Neural progenitor cell (in vitro differentiated cells): ENCODE measurements at regions not wholly inside any gene's neighbourhood (a gene's known extent, or its start where the extent isn't known, plus 50 kb on each side); places are given as distances from the start of the nearest gene placed in this dataset.

Experiments
- CTCF ChIP-seq: fragments of 200-600 bp; sonication (generic); IDR thresholded peaks from 2 replicates; pipeline ENCODE4 v1.5.1; 2017; ENCODE audit warnings: antibody characterized with exemption, mild to moderate bottlenecking
- EZH2 ChIP-seq: fragments of 200-600 bp; sonication (generic); IDR thresholded peaks from 2 replicates; pipeline ENCODE4 v1.6.1; 2017; ENCODE audit warnings: antibody characterized with exemption, mild to moderate bottlenecking, moderate library complexity
- EZH2phosphoT487 ChIP-seq: fragments of 200-600 bp; sonication (generic); IDR thresholded peaks from 2 replicates; pipeline ENCODE4 v1.6.1; 2017; ENCODE audit warnings: antibody characterized with exemption

DNA sequence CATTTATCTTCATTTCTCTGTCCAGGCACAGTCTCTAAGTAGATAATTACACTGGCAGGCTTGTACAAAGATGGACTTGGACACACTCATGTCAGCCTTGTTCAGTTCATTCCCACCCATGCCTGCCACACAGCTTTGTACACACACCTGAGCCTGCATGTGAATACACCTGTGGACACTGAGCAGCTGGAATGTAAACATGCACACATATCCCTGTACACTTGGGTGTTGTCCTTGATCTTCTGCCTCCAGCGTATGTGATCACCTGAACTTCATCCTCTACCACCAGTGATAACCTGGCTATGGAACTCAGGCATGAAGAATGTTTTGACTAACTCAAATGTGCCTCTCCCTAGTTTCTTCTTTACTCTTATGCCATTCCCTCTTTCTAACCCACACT lies 190.6 kb downstream of the DHX35 start:
- no peak for TF ChIP-seq EZH2
- no peak for TF ChIP-seq CTCF
- no peak for TF ChIP-seq EZH2phosphoT487
